Right cardiac atrium (tissue), 5 donors: ENCODE measurements at regions not wholly inside any gene's neighbourhood (a gene's known extent, or its start where the extent isn't known, plus 50 kb on each side); places are given as distances from the start of the nearest gene placed in this dataset.

Source experiments
- ATAC-seq, 2 donors: fragments of 200-7000 bp; cut with Tn5 transposase; one replicate each; pipeline versions ENCODE4 v1.8.0 to v1.9.1; 2020; ENCODE audit warnings: moderate library complexity in 2 of 2, mild to moderate bottlenecking in 1 of 2
- DNase-seq, 3 donors: peaks; one replicate each; pipeline ENCODE4 v3.0.0-alpha.2; 2020
- H3K27ac ChIP-seq: one replicate; pipeline ENCODE4 v1.5.1; 2013; ENCODE audit warnings: mild to moderate bottlenecking, low read length, control low read depth, moderate library complexity
- H3K27me3 ChIP-seq: one replicate; pipeline ENCODE4 v1.6.1; 2013; ENCODE audit not compliant: control insufficient read depth, insufficient read depth
- H3K4me1 ChIP-seq: one replicate; pipeline ENCODE4 v1.6.1; 2013; ENCODE audit warnings: low read length; ENCODE audit not compliant: control insufficient read depth, insufficient read depth
- H3K4me3 ChIP-seq: one replicate; pipeline ENCODE4 v1.5.1; 2013; ENCODE audit warnings: low read length, control low read depth
- H3K9me3 ChIP-seq: one replicate; pipeline ENCODE4 v1.6.1; 2013; ENCODE audit warnings: low read length; ENCODE audit not compliant: control insufficient read depth
- WGBS: extraction: QIAGEN DNeasy Blood & Tissue Kit; methylation state at CpG from one replicate; pipeline ENCODE4 v1.1.7; 2013; 5-methylcytosine and 5-hydroxymethylcytosine counted together
- intact Hi-C, 4 donors: fragments of 100-400 bp; cut with DNase I; formaldehyde crosslinking; loops; one replicate each; pipeline versions ENCODE4 v1.11.0 to v1.14.0; 2022 to 2023
- donor health status: healthy with polysubstance abuse.
- donor health status: DM: no; HTN: yes; CAD: no.
- donor health status: DM: no; HTN: no; CAD: no.
- donor health status: DM: no; HTN: yes; CAD: no; lungs with severe emphysema.
- donor health status: DM: yes; HTN: yes; CAD: no.

DNA sequence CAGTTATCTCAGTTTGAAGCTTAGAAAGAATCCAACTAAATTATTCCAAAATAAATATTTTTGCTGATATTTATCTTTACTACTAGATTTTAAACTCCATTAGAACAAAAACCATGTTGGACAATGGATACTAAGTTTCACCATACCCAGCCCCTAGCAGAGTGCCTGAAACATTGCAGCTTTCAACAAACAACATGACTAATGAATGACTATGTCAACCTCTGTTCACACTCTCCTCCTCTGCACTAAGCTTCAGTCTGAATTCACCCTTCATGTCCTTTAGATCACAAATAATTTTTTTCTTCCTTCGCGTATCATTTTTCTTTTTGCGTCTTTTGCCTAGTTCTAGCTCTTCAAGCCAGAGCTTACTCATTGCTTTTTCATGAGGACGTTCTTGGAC, 315.2 kb downstream of the PCDH10 start:
- Histone ChIP-seq H3K4me3 (no peak overlapping the region), H3K4me1 (no peaks in the 10 kb centered on the region), H3K27me3 (no peaks in the 10 kb centered on the region), H3K9me3 (no peaks in the 10 kb centered on the region), H3K27ac (no peak overlapping the region)
- DNase-seq (no peak), ATAC-seq (no peak)
- 68% methylated on average over 4 of the region's 4 CpGs for WGBS
- intact Hi-C loops, result no loop called here

DNA sequence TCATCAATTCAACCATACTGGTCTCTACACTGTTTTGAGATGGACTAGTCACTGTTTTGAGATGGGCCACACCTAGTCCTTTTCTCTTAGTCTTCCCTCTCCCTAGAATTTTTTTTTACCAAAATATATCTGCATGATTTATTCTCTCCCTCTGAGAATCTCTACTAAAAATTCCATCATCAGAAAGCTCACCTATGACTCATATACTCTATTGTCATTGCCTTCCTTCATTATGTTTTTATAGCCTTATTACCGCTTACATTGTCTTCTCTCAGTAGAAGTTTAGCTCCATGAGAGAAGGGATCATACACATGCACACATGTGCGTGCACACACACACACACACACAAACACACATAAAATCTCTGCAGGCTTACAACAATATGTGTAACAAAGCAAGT, 303.6 kb downstream of the PCDH10 start:
- WGBS, result 83% methylated on average over 2 of the region's 2 CpGs
- ATAC-seq (no peak), DNase-seq (no peak)
- intact Hi-C loops, result no loop called here
- Histone ChIP-seq H3K27ac (no peak overlapping the region), H3K4me1 (no peaks in the 10 kb centered on the region), H3K9me3 (no peaks in the 10 kb centered on the region), H3K27me3 (no peaks in the 10 kb centered on the region), H3K4me3 (no peak overlapping the region)

DNA sequence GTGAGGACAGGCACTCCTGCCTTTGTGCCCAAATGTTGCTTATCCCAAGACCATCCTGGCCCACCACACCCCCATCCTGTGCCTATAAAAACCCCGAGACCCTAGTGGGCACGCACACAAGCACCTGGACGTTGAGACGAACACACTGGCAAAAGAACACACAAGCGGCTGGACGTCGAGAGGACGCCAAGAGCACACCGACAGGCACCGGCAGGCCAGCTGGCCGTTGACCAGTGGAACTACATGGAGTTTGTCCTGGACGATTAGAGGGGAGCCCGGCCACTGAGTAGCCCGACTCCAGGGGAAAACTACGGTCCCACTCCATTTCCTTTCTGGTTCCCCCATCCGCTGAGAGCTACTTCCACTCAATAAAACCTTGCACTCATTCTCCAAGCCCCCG, 301.7 kb downstream of the PCDH10 start:
- WGBS, result 91% methylated on average over 17 of the region's 17 CpGs
- H3K9me3 ChIP-seq, result no peaks in the 10 kb centered on the region

DNA sequence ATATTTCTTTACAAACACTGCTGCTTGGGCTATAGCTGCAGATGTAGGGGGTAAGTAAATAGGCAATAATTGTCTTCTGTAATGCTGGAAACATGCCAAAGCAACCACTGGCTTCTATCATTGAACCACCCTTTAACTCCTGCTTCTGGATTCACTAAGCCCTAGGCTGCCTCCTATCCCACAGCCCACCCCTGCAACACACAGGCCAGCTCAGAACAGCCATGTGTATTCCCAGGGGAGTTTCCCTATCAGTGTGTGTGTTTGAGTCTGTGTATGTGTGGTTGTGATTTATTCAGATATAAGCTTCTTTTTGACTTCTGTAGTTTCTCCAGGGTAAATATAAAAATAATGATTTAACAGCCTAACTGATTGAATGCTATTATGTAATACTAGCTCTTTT, 291.3 kb downstream of the PCDH10 start:
- no peak for ATAC-seq
- Histone ChIP-seq H3K4me1 (no peaks in the 10 kb centered on the region), H3K27ac (no peak overlapping the region), H3K9me3 (no peaks in the 10 kb centered on the region), H3K27me3 (no peaks in the 10 kb centered on the region), H3K4me3 (no peak overlapping the region)
- intact Hi-C loops, result no loop called here
- no peak for DNase-seq

More for the DNA sequence above, 301.7 kb downstream of the PCDH10 start:
- no peaks in the 10 kb centered on the region for H3K4me1 ChIP-seq
- no peaks in the 10 kb centered on the region for H3K27me3 ChIP-seq
- peak in 1 of 3 donors; percentile 16 for DNase-seq
- ATAC-seq, result no peak
- intact Hi-C loops, result no loop called here
- H3K4me3 ChIP-seq, result no peak overlapping the region
- no peak overlapping the region for H3K27ac ChIP-seq

DNA sequence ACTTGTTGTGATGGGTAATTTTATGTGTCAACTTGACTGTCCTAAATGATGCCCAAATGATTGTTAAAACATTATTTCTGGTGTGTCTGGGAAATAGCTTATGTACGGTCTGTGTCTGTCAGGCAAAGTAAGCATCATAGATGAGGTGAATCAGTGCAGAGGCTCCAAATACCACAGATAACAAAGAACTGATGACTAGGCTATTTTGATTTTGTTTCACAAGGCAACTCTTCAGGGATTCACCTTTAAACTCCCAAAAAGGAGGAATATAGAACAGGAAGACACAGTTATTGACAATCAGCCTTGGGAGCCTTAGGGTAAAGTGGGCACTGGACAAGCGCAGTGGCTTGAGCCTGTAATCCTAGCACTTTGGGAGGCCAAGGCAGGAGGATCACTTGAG, 290.7 kb downstream of the PCDH10 start:
- H3K9me3 ChIP-seq, result no peaks in the 10 kb centered on the region
- WGBS, result 86% methylated on average over 2 of the region's 2 CpGs
- intact Hi-C loops, result no loop called here
- no peak overlapping the region for H3K4me3 ChIP-seq
- no peak overlapping the region for H3K27ac ChIP-seq
- no peaks in the 10 kb centered on the region for H3K27me3 ChIP-seq
- H3K4me1 ChIP-seq, result no peaks in the 10 kb centered on the region
- no peak for DNase-seq
- ATAC-seq, result no peak

DNA sequence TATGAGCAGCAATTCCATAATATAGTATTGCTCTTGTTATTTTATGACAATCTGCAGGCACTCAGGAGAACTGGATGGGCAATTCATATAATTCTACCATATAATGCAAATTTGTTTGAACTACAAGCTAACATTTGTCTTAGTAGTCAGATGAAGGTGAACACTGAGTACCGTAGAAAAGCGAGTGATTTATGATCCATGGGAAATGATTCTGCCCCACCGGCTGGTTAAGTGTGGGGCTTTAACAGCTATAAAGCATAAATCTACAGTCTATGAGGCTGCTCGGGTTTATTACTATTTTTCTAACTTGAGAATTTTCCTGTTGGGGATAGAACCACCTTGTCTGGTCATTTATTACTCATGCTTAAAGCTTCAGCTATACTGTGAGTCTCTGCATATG, 275.5 kb downstream of the PCDH10 start:
- Histone ChIP-seq H3K4me1 (no peaks in the 10 kb centered on the region), H3K9me3 (no peaks in the 10 kb centered on the region), H3K4me3 (no peak overlapping the region), H3K27ac (no peak overlapping the region), H3K27me3 (no peaks in the 10 kb centered on the region)
- no peak for DNase-seq
- WGBS, result 83% methylated on average over 4 of the region's 4 CpGs
- no peak for ATAC-seq
- intact Hi-C loops, result no loop called here

DNA sequence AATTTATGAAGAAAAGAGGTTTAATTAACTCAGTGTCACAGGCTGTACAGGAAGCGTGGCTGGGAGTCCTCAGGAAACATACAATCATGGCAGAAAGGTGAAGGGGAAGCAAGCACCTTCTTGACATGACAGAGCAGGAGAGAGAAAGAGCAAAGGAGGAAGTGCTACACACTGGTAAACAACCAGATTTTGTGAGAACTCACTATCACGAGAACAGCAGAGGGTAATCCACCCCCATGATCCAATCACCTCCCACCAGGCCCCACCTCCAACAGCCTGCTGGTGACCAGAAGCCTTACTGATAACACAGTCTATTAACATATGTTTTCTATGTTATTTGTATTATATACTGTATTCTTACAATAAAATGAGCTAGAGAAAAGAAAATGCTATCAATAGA, 254.8 kb downstream of the PCDH10 start:
- no peaks in the 10 kb centered on the region for H3K9me3 ChIP-seq
- no peaks in the 10 kb centered on the region for H3K27me3 ChIP-seq
- no peak for ATAC-seq
- intact Hi-C loops, result no loop called here
- DNase-seq, result no peak
- no peaks in the 10 kb centered on the region for H3K4me1 ChIP-seq
- no peak overlapping the region for H3K27ac ChIP-seq
- 50% methylated on average over 2 of the region's 2 CpGs for WGBS
- H3K4me3 ChIP-seq, result no peak overlapping the region

DNA sequence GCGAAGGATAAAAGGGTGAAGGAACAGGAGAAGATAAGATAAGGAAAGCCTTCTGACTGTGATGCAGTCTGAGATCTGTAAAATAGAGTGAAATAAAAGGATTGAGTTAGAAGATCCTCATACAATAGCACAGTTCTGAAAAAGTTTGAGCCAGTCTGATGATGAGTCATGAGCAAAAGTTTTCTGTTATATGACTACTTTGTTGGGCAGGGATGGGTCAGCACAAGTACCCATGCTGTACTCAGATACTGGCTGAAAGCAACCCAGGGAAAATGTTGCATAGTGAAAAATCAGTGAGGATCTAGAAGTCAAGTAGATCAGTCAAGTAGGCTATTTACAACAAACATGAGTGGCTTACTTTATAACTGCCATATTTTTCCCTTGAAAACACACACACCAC, 253.5 kb downstream of the PCDH10 start:
- H3K9me3 ChIP-seq, result no peaks in the 10 kb centered on the region
- 48% methylated on average over 1 of the region's 1 CpG for WGBS
- no peak for ATAC-seq

DNA sequence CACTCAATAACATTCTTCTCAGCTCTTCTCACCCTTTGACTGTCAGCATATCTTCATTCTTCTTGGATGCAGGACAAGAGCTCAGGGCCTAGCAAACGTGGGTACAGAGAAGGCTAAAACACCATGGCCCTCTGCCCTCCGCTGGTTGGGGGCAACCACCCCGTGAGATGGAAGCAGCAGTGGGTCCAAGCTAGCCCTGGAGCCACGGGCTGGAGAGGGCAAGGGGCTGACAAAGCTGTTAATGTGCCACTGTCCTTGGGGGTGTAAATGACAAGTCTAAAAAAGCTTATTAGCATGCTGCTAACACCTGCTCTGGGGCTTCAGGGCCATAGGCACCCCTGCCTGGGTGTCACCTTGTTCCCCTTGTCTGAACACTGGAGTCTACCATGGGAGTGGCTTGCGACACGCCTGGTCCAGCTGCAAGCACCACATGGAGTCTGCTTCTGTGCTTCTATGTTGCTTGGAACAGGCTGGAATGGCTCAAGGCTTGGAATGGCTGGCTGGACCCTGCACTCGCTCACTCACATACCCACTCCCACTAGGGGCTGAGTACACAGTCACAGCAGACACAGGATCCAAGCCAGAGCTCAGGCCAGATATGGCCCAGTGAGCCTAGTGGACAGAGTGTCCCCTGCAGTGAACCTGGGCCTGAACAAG, 246.0 kb downstream of the PCDH10 start:
- H3K27me3 ChIP-seq, result no peaks in the 10 kb centered on the region
- no peak overlapping the region for H3K27ac ChIP-seq
- no peaks in the 10 kb centered on the region for H3K4me1 ChIP-seq
- intact Hi-C loops, result no loop called here
- no peak for ATAC-seq
- H3K9me3 ChIP-seq, result no peaks in the 10 kb centered on the region
- no peak overlapping the region for H3K4me3 ChIP-seq
- WGBS, result 78% methylated on average over 7 of the region's 7 CpGs
- DNase-seq, result no peak

More for the DNA sequence above, 253.5 kb downstream of the PCDH10 start:
- Histone ChIP-seq H3K4me1 (no peaks in the 10 kb centered on the region), H3K27me3 (no peaks in the 10 kb centered on the region), H3K4me3 (no peak overlapping the region), H3K27ac (no peak overlapping the region)
- DNase-seq, result no peak
- intact Hi-C loops, result no loop called here

DNA sequence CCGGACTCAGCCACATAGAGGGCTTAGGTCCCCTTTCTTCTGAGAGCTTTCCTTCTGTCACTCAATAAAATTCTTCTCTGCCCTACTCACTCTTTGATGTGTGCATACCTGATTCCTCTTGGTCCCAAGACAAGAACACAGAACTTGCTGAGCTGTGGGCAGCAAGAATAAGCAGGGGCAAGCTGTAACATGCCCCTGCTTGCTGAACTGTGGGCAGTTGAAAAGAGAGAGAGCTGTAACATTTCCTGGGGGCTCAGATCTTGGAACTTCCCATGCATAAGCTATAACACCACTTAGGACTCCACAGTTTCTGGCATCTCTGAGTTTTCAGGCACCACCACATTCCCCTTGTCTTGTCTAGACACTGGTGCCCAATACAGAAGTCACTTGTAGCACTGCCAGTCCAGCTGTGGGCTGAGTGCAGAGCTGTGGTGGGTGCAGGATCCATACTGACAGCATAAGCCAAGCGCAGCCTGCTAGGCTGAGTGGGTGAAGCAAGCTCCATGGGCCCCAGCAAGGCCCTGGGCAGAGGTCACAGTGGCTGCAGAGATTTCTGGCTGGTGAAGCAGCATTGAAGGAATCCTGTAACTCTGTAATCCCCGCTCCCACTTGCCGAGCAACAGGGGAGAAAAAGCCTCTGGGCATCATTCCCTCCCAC, 241.2 kb downstream of the PCDH10 start:
- Histone ChIP-seq H3K27me3 (no peaks in the 10 kb centered on the region), H3K27ac (no peak overlapping the region), H3K9me3 (no peaks in the 10 kb centered on the region), H3K4me1 (no peaks in the 10 kb centered on the region), H3K4me3 (no peak overlapping the region)
- peak in 1 of 3 donors; percentile 19 for DNase-seq
- ATAC-seq, result no peak
- intact Hi-C loops, result no loop called here
- 89% methylated on average over 4 of the region's 4 CpGs for WGBS

DNA sequence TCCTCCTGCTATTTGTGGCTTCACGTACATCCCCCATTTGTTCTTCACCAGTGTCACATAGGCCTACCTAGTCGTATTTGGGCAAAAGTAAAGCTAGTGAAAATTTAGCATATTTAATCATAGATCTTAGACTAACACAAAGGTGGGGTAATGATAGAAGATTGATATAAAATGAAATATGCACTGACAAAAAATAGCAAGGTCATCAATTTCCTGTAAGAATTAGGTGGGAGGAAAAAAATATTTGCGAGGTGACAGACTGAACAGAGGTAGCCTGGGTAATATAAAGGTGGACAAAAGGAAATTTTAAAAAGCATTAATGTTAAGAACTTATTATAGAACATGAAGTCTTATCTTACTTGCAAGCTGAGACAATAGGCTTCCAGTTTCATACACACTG, 239.9 kb downstream of the PCDH10 start:
- no peak overlapping the region for H3K27ac ChIP-seq
- DNase-seq (no peak), ATAC-seq (no peak)
- intact Hi-C loops, result no loop called here
- WGBS, result 85% methylated on average over 3 of the region's 3 CpGs
- no peak overlapping the region for H3K4me3 ChIP-seq
- no peaks in the 10 kb centered on the region for H3K4me1 ChIP-seq
- H3K9me3 ChIP-seq, result no peaks in the 10 kb centered on the region
- no peaks in the 10 kb centered on the region for H3K27me3 ChIP-seq
